ENCODE measurements at regions not wholly inside any gene's neighbourhood (a gene's known extent, or its start where the extent isn't known, plus 50 kb on each side); places are given as distances from the start of the nearest gene placed in this dataset.
"Not testable (repeated sequence)": the region's sequence is repeated elsewhere in the genome, so short reads cannot be mapped to it uniquely, and the experiment has no call there.

- TF ChIP-seq NFRKB (IDR thresholded peaks at IDR 0.05): no peak
- CTCF ChIA-PET: no interaction called here
- DNase-seq (ENCODE audit: extremely low spot score): no peak
- POLR2A ChIA-PET: no interaction called here
These were observed 58.1 kb downstream of the TUBA3C start for GRCh38 chr13:19123502-19123901.

GRCh38 chr13:19117913-19118739, 63.5 kb downstream of the TUBA3C start:
- ChIA-PET POLR2A (no interaction called here), CTCF (no interaction called here)
- no peak for TF ChIP-seq ARNT (IDR thresholded peaks at IDR 0.05)
- TF ChIP-seq FOXM1 (IDR thresholded peaks at IDR 0.05; ENCODE audit: borderline replicate concordance): no peak
- no peak for TF ChIP-seq L3MBTL2 (conservative IDR thresholded peaks at IDR 0.05)
- no peak for TF ChIP-seq CTBP1 (IDR thresholded peaks at IDR 0.05; ENCODE audit: borderline replicate concordance)
- no peak for TF ChIP-seq SP1 (IDR thresholded peaks at IDR 0.05)
- no peak for TF ChIP-seq HDGF (IDR thresholded peaks at IDR 0.05; ENCODE audit: borderline replicate concordance)
- TF ChIP-seq FOXA1 (IDR thresholded peaks at IDR 0.05): no peak
- TF ChIP-seq ZNF384 (IDR thresholded peaks at IDR 0.05): no peak
- TF ChIP-seq LEF1 (IDR thresholded peaks at IDR 0.05; ENCODE audit: borderline replicate concordance): no peak
- no peak for TF ChIP-seq NFRKB (IDR thresholded peaks at IDR 0.05)
- no peak for TF ChIP-seq TARDBP (IDR thresholded peaks at IDR 0.05)
- TF ChIP-seq SUZ12 (IDR thresholded peaks at IDR 0.05): no peak
- no peak for TF ChIP-seq ELF4 (IDR thresholded peaks at IDR 0.05)
- no peak for TF ChIP-seq BHLHE40 (IDR thresholded peaks at IDR 0.05; ENCODE audit: borderline replicate concordance)
- DNase-seq (ENCODE audit: extremely low spot score): no peak

GRCh38 chr13:19109225-19109624, 72.4 kb downstream of the TUBA3C start:
- POLR2A ChIA-PET; DNase-seq (ENCODE audit: extremely low spot score); CTCF ChIA-PET: not testable (repeated sequence)

- no peak for DNase-seq (ENCODE audit: extremely low spot score)
- no peak for TF ChIP-seq SUZ12 (IDR thresholded peaks at IDR 0.05)
- TF ChIP-seq BHLHE40 (IDR thresholded peaks at IDR 0.05; ENCODE audit: borderline replicate concordance): no peak
- no peak for TF ChIP-seq L3MBTL2 (conservative IDR thresholded peaks at IDR 0.05)
- no peak for TF ChIP-seq LEF1 (IDR thresholded peaks at IDR 0.05; ENCODE audit: borderline replicate concordance)
- TF ChIP-seq HDGF (IDR thresholded peaks at IDR 0.05; ENCODE audit: borderline replicate concordance): no peak
- TF ChIP-seq ZNF384 (IDR thresholded peaks at IDR 0.05): no peak
- TF ChIP-seq ARNT (IDR thresholded peaks at IDR 0.05): no peak
- no peak for TF ChIP-seq FOXK2 (IDR thresholded peaks at IDR 0.05)
- TF ChIP-seq CTBP1 (IDR thresholded peaks at IDR 0.05; ENCODE audit: borderline replicate concordance): no peak
- no peak for TF ChIP-seq FOXM1 (IDR thresholded peaks at IDR 0.05; ENCODE audit: borderline replicate concordance)
- TF ChIP-seq ELF4 (IDR thresholded peaks at IDR 0.05): no peak
- TF ChIP-seq SP1 (IDR thresholded peaks at IDR 0.05): no peak
- TF ChIP-seq FOXA1 (IDR thresholded peaks at IDR 0.05): no peak
- no peak for TF ChIP-seq NFRKB (IDR thresholded peaks at IDR 0.05)
- TF ChIP-seq TARDBP (IDR thresholded peaks at IDR 0.05): no peak
- ChIA-PET CTCF (no interaction called here), POLR2A (no interaction called here)
These were observed 78.5 kb downstream of the TUBA3C start for GRCh38 chr13:19103140-19103539.

- CTCF ChIA-PET: no interaction called here
- TF ChIP-seq PKNOX1 (IDR thresholded peaks at IDR 0.05): no peak
- no peak for TF ChIP-seq ARNT (IDR thresholded peaks at IDR 0.05)
- no peak for TF ChIP-seq HDGF (IDR thresholded peaks at IDR 0.05; ENCODE audit: borderline replicate concordance)
- no peak for TF ChIP-seq FOXA1 (IDR thresholded peaks at IDR 0.05)
These were observed 88.3 kb downstream of the TUBA3C start for GRCh38 chr13:19093369-19093768.

GRCh38 chr13:19090495-19090894, 91.1 kb downstream of the TUBA3C start:
- CTCF ChIA-PET: no interaction called here
- no peak for TF ChIP-seq FOXM1 (IDR thresholded peaks at IDR 0.05; ENCODE audit: borderline replicate concordance)
- no peak for TF ChIP-seq SP1 (IDR thresholded peaks at IDR 0.05)
- TF ChIP-seq TARDBP (IDR thresholded peaks at IDR 0.05): no peak
- TF ChIP-seq FOXA1 (IDR thresholded peaks at IDR 0.05): no peak
- TF ChIP-seq ZNF384 (IDR thresholded peaks at IDR 0.05): no peak
- TF ChIP-seq CTBP1 (IDR thresholded peaks at IDR 0.05; ENCODE audit: borderline replicate concordance): no peak

More at GRCh38 chr13:19093369-19093768, 88.3 kb downstream of the TUBA3C start:
- POLR2A ChIA-PET: no interaction called here
- no peak for DNase-seq (ENCODE audit: extremely low spot score)

GRCh38 chr13:19089315-19089714, 92.3 kb downstream of the TUBA3C start:
- TF ChIP-seq ELF4 (IDR thresholded peaks at IDR 0.05) (no peak), TARDBP (IDR thresholded peaks at IDR 0.05) (no peak), FOXK2 (IDR thresholded peaks at IDR 0.05) (no peak), CTBP1 (IDR thresholded peaks at IDR 0.05; ENCODE audit: borderline replicate concordance) (no peak), FOXA1 (IDR thresholded peaks at IDR 0.05) (no peak), L3MBTL2 (conservative IDR thresholded peaks at IDR 0.05) (no peak), PKNOX1 (IDR thresholded peaks at IDR 0.05) (no peak), SUZ12 (IDR thresholded peaks at IDR 0.05) (no peak), LEF1 (IDR thresholded peaks at IDR 0.05; ENCODE audit: borderline replicate concordance) (no peak), ZNF384 (IDR thresholded peaks at IDR 0.05) (no peak), NFRKB (IDR thresholded peaks at IDR 0.05) (no peak), ARNT (IDR thresholded peaks at IDR 0.05) (no peak), SP1 (IDR thresholded peaks at IDR 0.05) (no peak), FOXM1 (IDR thresholded peaks at IDR 0.05; ENCODE audit: borderline replicate concordance) (no peak), HDGF (IDR thresholded peaks at IDR 0.05; ENCODE audit: borderline replicate concordance) (no peak), BHLHE40 (IDR thresholded peaks at IDR 0.05; ENCODE audit: borderline replicate concordance) (no peak)
- ChIA-PET POLR2A (no interaction called here), CTCF (no interaction called here)
- DNase-seq (ENCODE audit: extremely low spot score): no peak

More at GRCh38 chr13:19090495-19090894, 91.1 kb downstream of the TUBA3C start:
- DNase-seq (ENCODE audit: extremely low spot score): no peak
- POLR2A ChIA-PET: no interaction called here

All from HEK293T (cell line).